GM23248 (cell line): ENCODE measurements at regions not wholly inside any gene's neighbourhood (a gene's known extent, or its start where the extent isn't known, plus 50 kb on each side); places are given as distances from the start of the nearest gene placed in this dataset.

Experiments used
- DNase-seq: peaks from one replicate; pipeline ENCODE4 v3.0.0-alpha.2; 2015
- H2AFZ ChIP-seq: fragments of 200-600 bp; sonication (generic); 2 replicates; pipeline ENCODE4 v1.6.1; 2016; ENCODE audit warnings: antibody characterized with exemption
- H3F3A ChIP-seq: fragments of 200-600 bp; sonication (generic); 2 replicates; pipeline ENCODE4 v1.6.1; 2016; ENCODE audit warnings: mild to moderate bottlenecking, antibody characterized with exemption, mixed run types; ENCODE audit not compliant: insufficient read depth
- H3K27ac ChIP-seq: fragments of 200-600 bp; sonication (generic); 2 replicates; pipeline ENCODE4 v1.5.1; 2016; ENCODE audit warnings: mild to moderate bottlenecking
- H3K27me3 ChIP-seq: fragments of 200-600 bp; sonication (generic); replicated peaks from 2 replicates; pipeline ENCODE4 v1.6.1; 2016; ENCODE audit warnings: mild to moderate bottlenecking; ENCODE audit not compliant: insufficient read depth
- H3K36me3 ChIP-seq: fragments of 200-600 bp; sonication (generic); 2 replicates; pipeline ENCODE4 v1.6.1; 2016; ENCODE audit warnings: low read depth, mild to moderate bottlenecking
- H3K4me1 ChIP-seq: fragments of 200-600 bp; sonication (generic); 2 replicates; pipeline ENCODE4 v1.6.1; 2016; ENCODE audit warnings: mild to moderate bottlenecking; ENCODE audit not compliant: insufficient read depth
- H3K4me2 ChIP-seq: fragments of 200-600 bp; sonication (generic); one replicate; pipeline ENCODE4 v1.6.1; 2016; ENCODE audit warnings: mild to moderate bottlenecking; ENCODE audit not compliant: unreplicated experiment
- H3K4me3 ChIP-seq: fragments of 200-600 bp; sonication (generic); 2 replicates; pipeline ENCODE4 v1.5.1; 2016; ENCODE audit warnings: mild to moderate bottlenecking
- H3K79me2 ChIP-seq: fragments of 200-600 bp; sonication (generic); 2 replicates; pipeline ENCODE4 v1.6.1; 2016; ENCODE audit warnings: mild to moderate bottlenecking; ENCODE audit not compliant: insufficient read depth
- H3K9ac ChIP-seq: fragments of 200-600 bp; sonication (generic); 2 replicates; pipeline ENCODE4 v1.6.1; 2016; ENCODE audit warnings: mild to moderate bottlenecking
- H3K9me2 ChIP-seq: fragments of 200-600 bp; sonication (generic); 2 replicates; pipeline ENCODE4 v1.6.1; 2016; ENCODE audit warnings: mixed run types, mild to moderate bottlenecking, moderate library complexity; ENCODE audit not compliant: insufficient read depth
- H3K9me3 ChIP-seq: fragments of 200-600 bp; sonication (generic); one replicate; pipeline ENCODE4 v1.6.1; 2017; ENCODE audit warnings: low read depth
- H4K20me1 ChIP-seq: fragments of 200-600 bp; sonication (generic); 2 replicates; pipeline ENCODE4 v1.6.0; 2016; ENCODE audit not compliant: insufficient read depth
- EZH2 ChIP-seq: fragments of 200-600 bp; sonication (generic); IDR thresholded peaks from 2 replicates; pipeline ENCODE4 v1.6.1; 2018; ENCODE audit warnings: antibody characterized with exemption, mild to moderate bottlenecking; ENCODE audit not compliant: insufficient read depth, poor library complexity, severe bottlenecking
- EZH2phosphoT487 ChIP-seq: fragments of 200-600 bp; sonication (generic); IDR thresholded peaks from 2 replicates; pipeline ENCODE4 v1.6.1; 2018; ENCODE audit warnings: antibody characterized with exemption, moderate library complexity, mild to moderate bottlenecking, low read depth; ENCODE audit not compliant: insufficient read depth
- WGBS, 2 experiments: methylation state at CpG; one replicate each; pipeline ENCODE4 v1.1.6; 2015 to 2017; ENCODE audit warnings: low lambda C conversion rate in 2 of 2, low coverage in 1 of 2; ENCODE audit errors: missing lambda C conversion rate in 2 of 2; 5-methylcytosine and 5-hydroxymethylcytosine counted together
- in situ Hi-C: fragments of 300-500 bp; cut with MboI; formaldehyde crosslinking; loops from 2 replicates; pipeline ENCODE4 v1.15.0; 2020

DNA sequence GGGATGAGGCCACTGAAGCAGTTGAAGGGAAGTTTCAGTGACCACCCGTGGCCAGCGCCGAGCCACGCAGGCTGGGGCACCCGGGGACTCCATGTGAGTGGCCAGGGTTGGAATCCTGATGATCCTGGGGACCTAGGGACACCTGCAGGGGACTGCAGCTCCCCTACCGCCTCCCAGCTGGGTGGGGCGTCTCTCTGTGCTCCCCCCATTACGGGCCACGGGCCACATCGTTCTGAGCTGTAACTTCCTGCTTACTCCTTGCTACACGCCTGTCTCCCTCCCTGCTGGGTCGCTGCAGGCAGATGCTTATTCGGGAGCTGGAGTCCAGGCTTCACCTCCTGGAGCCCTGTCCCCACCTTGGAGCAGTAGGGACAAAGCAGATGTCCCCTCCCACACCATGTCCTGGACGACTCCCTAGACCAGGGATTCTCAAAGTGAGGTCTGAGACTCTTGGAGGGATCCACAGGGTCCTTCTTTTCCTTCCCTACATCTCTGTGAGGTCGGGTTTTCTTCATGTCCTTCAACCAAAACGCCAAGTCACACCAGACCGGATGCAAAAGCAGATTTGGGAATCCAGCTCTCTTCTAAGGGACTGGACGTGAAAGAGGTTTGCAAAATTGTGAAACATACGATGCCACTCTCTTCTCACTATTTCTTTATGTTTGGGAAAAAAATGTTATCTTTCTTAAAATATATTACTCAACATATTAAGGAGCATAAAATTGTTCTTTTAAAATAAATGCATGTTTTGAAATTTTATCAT, 85.9 kb upstream of the NCOR2 start:
- Histone ChIP-seq H3K9ac (no peak overlapping the region), H3K27ac (no peak overlapping the region), H3K79me2 (no peaks in the 10 kb centered on the region), H4K20me1 (no peaks in the 10 kb centered on the region), H3K9me2 (no peaks in the 10 kb centered on the region), H3F3A (0 out of 2 replicates have a peak, but pooled peaks cover 12% of the 10 kb centered on the region), H3K27me3 (no peaks in the 10 kb centered on the region), H3K36me3 (no peaks in the 10 kb centered on the region), H3K9me3 (no peaks in the 10 kb centered on the region), H3K4me3 (no peak overlapping the region), H2AFZ (no peak overlapping the region), H3K4me2 (no peak overlapping the region), H3K4me1 (peaks cover 16% of the 10 kb centered on the region)
- DNase-seq = no peak
- in situ Hi-C loops = no loop called here
- 59 to 66% methylated on average over 16 to 19 of the region's 19 CpGs for WGBS, 2 experiments
- no peak for TF ChIP-seq EZH2
- TF ChIP-seq EZH2phosphoT487 = no peak

DNA sequence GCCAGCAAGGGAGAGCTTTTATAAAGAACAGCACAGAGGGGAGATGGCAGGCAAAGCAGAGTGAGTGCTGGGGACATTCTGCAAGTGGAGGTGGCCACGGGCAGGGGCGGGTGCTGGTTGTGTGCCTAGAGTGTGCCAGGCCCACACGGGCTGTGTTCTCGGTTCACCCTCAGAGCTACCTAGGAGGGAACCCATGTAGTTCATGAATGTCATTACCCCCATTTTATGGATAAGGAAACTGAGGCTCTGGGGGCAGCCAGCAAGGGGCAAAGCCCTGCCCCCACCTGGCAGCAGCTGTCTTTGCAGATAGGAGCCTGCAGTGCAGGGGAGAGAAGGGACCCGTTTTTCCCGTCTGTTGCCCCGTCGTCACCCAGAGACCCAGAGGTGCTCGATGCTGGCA, 85.2 kb upstream of the NCOR2 start:
- H3K9me3 ChIP-seq = no peaks in the 10 kb centered on the region
- no peaks in the 10 kb centered on the region for H3K9me2 ChIP-seq
- in situ Hi-C loops = no loop called here
- peaks cover 16% of the 10 kb centered on the region for H3K4me1 ChIP-seq
- no peak overlapping the region for H3K9ac ChIP-seq
- H3K4me2 ChIP-seq = no peak overlapping the region
- H3F3A ChIP-seq = 0 out of 2 replicates have a peak, but pooled peaks cover 12% of the 10 kb centered on the region
- H3K36me3 ChIP-seq = no peaks in the 10 kb centered on the region
- no peak overlapping the region for H3K4me3 ChIP-seq
- no peak for DNase-seq
- H3K27me3 ChIP-seq = no peaks in the 10 kb centered on the region
- H3K79me2 ChIP-seq = no peaks in the 10 kb centered on the region
- WGBS, 2 experiments = 89 to 95% methylated on average over 9 of the region's 9 CpGs
- H4K20me1 ChIP-seq = no peaks in the 10 kb centered on the region
- H3K27ac ChIP-seq = no peak overlapping the region
- TF ChIP-seq EZH2 = no peak
- no peak for TF ChIP-seq EZH2phosphoT487
- no peak overlapping the region for H2AFZ ChIP-seq

DNA sequence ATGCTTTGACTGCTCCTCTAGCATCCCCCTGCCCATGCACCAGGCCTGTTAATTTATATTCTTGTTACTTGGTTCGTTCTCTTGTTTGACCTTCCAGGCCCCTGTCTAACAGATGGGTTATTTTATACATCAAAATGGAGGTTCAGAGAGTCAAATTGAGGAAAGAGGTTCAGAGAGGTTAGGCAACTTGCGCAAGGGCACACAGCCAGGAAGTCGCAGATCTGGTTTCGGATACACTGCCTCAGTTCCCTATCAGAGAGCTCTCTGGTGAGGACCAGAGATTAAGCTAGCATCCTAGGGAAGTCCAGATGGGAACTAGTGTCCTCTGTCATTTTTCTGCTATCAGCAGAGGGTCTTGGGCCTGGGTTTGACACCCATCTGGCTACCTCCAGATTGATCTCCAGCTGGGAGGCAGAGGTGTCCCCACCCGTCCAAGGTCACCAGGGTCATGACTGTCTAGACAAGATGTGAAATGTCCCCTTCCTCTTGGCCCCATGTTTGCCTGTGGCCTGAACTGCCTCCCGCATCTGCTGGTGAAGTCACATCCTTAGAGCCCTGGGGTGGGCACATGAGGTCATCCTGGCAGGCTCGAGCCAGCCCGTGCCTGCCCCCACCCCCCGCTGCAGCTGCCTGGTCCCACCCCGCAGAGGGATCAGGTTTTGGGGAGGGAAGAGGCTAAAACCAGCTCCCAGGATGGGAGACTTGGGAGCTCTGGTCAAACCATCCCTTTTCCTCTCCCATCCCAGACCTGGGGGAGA, 84.3 kb upstream of the NCOR2 start:
- Histone ChIP-seq H3K9me2 (no peaks in the 10 kb centered on the region), H3F3A (0 out of 2 replicates have a peak, but pooled peaks cover 12% of the 10 kb centered on the region), H3K4me3 (no peak overlapping the region), H3K4me2 (no peak overlapping the region), H3K9ac (no peak overlapping the region), H3K9me3 (no peaks in the 10 kb centered on the region), H3K27me3 (no peaks in the 10 kb centered on the region), H3K36me3 (no peaks in the 10 kb centered on the region), H3K27ac (no peak overlapping the region), H3K79me2 (no peaks in the 10 kb centered on the region), H3K4me1 (peaks cover 16% of the 10 kb centered on the region), H2AFZ (no peak overlapping the region), H4K20me1 (no peaks in the 10 kb centered on the region)
- TF ChIP-seq EZH2phosphoT487 (no peak), EZH2 (no peak)
- WGBS, 2 experiments = 52 to 59% methylated on average over 10 of the region's 10 CpGs
- in situ Hi-C loops = no loop called here
- DNase-seq = no peak

DNA sequence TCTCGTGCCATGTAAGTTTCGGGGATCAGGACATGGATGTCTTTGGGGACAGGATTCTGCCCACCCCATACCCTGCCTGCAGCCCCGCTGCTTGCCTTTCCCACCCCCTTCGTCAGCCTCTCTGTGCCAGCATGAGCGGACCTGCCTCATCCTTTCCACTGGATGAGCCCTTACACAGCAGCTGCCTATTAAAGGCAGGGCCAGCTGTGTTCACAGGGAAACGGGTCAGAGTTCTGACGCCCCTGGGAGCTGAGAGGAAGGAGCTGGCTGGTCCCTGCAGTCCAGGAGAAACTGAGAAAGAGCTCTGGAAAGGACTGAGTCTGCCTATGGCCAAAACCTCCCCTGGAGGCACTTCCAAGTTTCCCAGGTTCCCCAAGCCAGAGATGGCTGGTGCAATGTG, 83.5 kb upstream of the NCOR2 start:
- H3K36me3 ChIP-seq = no peaks in the 10 kb centered on the region
- H3K27ac ChIP-seq = no peak overlapping the region
- H3K9ac ChIP-seq = no peak overlapping the region
- no peaks in the 10 kb centered on the region for H3K79me2 ChIP-seq
- H3K9me2 ChIP-seq = no peaks in the 10 kb centered on the region
- peaks cover 13% of the 10 kb centered on the region for H3K4me1 ChIP-seq
- in situ Hi-C loops = no loop called here
- H3F3A ChIP-seq = 0 out of 2 replicates have a peak, but pooled peaks cover 11% of the 10 kb centered on the region
- no peak overlapping the region for H3K4me2 ChIP-seq
- no peak for DNase-seq
- 79 to 82% methylated on average over 7 of the region's 7 CpGs for WGBS, 2 experiments
- H4K20me1 ChIP-seq = no peaks in the 10 kb centered on the region
- H3K27me3 ChIP-seq = no peaks in the 10 kb centered on the region
- no peak overlapping the region for H2AFZ ChIP-seq
- no peak overlapping the region for H3K4me3 ChIP-seq
- H3K9me3 ChIP-seq = no peaks in the 10 kb centered on the region
- no peak for TF ChIP-seq EZH2
- no peak for TF ChIP-seq EZH2phosphoT487
